Ovary (tissue), 3 donors: ENCODE measurements at regions not wholly inside any gene's neighbourhood (a gene's known extent, or its start where the extent isn't known, plus 50 kb on each side); places are given as distances from the start of the nearest gene placed in this dataset.

Experiments
- EP300 ChIP-seq: sonication (generic); formaldehyde crosslinking; IDR thresholded peaks from one replicate; pipeline ENCODE4 v1.6.1; 2017; ENCODE audit warnings: antibody characterized with exemption
- POLR2A ChIP-seq: fragments of 450-650 bp; IDR thresholded peaks from one replicate; pipeline ENCODE4 v1.6.1; 2017; ENCODE audit warnings: antibody characterized with exemption, mild to moderate bottlenecking, moderate library complexity
- TF ChIP-seq, protein P1 (sequence below), 3 donors: fragments of 450-650 bp in 2 of 3; fragments of 200-600 bp in 1 of 3; IDR thresholded peaks; one replicate each; pipeline versions ENCODE4 v1.5.1 to v1.8.0; 2016 to 2022; ENCODE audit warnings: antibody characterized with exemption in 3 of 3, mild to moderate bottlenecking in 1 of 3
- donor health status: DM: no; HTN: no; CAD: no.

GRCh38 chr12:76611533-76611932 lies 52.0 kb upstream of the OSBPL8 start:
- no peak for TF ChIP-seq POLR2A
- TF ChIP-seq, protein P1, sequence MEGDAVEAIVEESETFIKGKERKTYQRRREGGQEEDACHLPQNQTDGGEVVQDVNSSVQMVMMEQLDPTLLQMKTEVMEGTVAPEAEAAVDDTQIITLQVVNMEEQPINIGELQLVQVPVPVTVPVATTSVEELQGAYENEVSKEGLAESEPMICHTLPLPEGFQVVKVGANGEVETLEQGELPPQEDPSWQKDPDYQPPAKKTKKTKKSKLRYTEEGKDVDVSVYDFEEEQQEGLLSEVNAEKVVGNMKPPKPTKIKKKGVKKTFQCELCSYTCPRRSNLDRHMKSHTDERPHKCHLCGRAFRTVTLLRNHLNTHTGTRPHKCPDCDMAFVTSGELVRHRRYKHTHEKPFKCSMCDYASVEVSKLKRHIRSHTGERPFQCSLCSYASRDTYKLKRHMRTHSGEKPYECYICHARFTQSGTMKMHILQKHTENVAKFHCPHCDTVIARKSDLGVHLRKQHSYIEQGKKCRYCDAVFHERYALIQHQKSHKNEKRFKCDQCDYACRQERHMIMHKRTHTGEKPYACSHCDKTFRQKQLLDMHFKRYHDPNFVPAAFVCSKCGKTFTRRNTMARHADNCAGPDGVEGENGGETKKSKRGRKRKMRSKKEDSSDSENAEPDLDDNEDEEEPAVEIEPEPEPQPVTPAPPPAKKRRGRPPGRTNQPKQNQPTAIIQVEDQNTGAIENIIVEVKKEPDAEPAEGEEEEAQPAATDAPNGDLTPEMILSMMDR (IDR thresholded peaks at IDR 0.05): no peak
- no peak for TF ChIP-seq EP300
